ENCODE measurements at regions not wholly inside any gene's neighbourhood (a gene's known extent, or its start where the extent isn't known, plus 50 kb on each side); places are given as distances from the start of the nearest gene placed in this dataset.

GRCh38 chr6:25192590-25193459 is 86.3 kb upstream of the CARMIL1 start:
- no peaks in the 10 kb centered on the region for H3K36me3 Mint-ChIP-seq (ENCODE audit: low read depth)
- H3K27ac Mint-ChIP-seq (ENCODE audit: unreplicated experiment), result no peak overlapping the region
- H3K4me1 Mint-ChIP-seq, result peaks cover 7% of the 10 kb centered on the region
- TF ChIP-seq, protein P1, sequence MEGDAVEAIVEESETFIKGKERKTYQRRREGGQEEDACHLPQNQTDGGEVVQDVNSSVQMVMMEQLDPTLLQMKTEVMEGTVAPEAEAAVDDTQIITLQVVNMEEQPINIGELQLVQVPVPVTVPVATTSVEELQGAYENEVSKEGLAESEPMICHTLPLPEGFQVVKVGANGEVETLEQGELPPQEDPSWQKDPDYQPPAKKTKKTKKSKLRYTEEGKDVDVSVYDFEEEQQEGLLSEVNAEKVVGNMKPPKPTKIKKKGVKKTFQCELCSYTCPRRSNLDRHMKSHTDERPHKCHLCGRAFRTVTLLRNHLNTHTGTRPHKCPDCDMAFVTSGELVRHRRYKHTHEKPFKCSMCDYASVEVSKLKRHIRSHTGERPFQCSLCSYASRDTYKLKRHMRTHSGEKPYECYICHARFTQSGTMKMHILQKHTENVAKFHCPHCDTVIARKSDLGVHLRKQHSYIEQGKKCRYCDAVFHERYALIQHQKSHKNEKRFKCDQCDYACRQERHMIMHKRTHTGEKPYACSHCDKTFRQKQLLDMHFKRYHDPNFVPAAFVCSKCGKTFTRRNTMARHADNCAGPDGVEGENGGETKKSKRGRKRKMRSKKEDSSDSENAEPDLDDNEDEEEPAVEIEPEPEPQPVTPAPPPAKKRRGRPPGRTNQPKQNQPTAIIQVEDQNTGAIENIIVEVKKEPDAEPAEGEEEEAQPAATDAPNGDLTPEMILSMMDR (conservative IDR thresholded peaks at IDR 0.05), result no peak
- no peaks in the 10 kb centered on the region for H3K27me3 Mint-ChIP-seq (ENCODE audit: low read depth)
- no peak overlapping the region for H3K4me3 Mint-ChIP-seq
- DNase-seq (ENCODE audit: low read depth, low spot score), result no peak
- H3K9me3 Mint-ChIP-seq, result peaks cover 3% of the 10 kb centered on the region

DNA sequence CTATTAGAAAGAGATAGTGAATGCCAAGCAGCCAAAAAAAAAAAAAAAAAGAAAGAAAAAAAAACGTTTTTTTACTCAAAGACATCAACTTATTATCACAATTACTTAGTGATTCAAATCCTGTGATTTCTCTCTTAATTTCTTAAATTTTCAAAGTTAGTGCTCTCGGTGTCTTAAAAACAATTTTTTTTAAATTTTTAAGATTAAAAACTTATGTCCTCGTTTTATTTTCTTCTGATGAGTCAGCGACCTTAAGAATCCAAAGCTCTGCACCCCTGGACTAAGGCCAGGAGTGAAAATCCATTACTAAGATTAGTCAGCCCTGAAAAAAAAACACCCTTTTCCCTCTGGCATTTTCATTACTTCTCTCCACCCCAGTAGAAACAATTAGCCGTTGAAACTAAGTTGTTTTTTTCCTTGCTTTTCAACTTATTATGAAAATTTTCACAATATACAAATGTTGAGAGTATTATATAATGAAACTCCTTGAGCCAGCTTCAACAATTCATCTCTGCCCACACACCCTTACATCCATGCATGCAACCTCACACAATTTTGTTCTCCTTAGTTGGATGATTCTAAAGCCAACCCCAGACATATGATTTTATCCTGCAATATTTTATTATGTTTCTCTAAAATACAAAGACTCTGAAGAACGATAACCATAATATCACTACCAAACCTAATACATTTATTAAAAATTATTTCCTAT is 85.6 kb upstream of the CARMIL1 start:
- Mint-ChIP-seq H3K4me3 (no peak overlapping the region), H3K27ac (ENCODE audit: unreplicated experiment) (no peak overlapping the region), H3K36me3 (ENCODE audit: low read depth) (no peaks in the 10 kb centered on the region), H3K4me1 (peaks cover 7% of the 10 kb centered on the region), H3K27me3 (ENCODE audit: low read depth) (no peaks in the 10 kb centered on the region), H3K9me3 (peaks cover 3% of the 10 kb centered on the region)
- no peak for DNase-seq (ENCODE audit: low read depth, low spot score)
- TF ChIP-seq, protein P1 (conservative IDR thresholded peaks at IDR 0.05), result no peak

GRCh38 chr6:25194172-25194678 is 84.9 kb upstream of the CARMIL1 start:
- peaks cover 7% of the 10 kb centered on the region for H3K4me1 Mint-ChIP-seq
- no peaks in the 10 kb centered on the region for H3K27me3 Mint-ChIP-seq (ENCODE audit: low read depth)
- H3K9me3 Mint-ChIP-seq, result peaks cover 3% of the 10 kb centered on the region
- no peak overlapping the region for H3K4me3 Mint-ChIP-seq
- H3K27ac Mint-ChIP-seq (ENCODE audit: unreplicated experiment), result no peak overlapping the region
- H3K36me3 Mint-ChIP-seq (ENCODE audit: low read depth), result no peaks in the 10 kb centered on the region
- no peak for DNase-seq (ENCODE audit: low read depth, low spot score)
- TF ChIP-seq, protein P1 (conservative IDR thresholded peaks at IDR 0.05), result no peak

DNA sequence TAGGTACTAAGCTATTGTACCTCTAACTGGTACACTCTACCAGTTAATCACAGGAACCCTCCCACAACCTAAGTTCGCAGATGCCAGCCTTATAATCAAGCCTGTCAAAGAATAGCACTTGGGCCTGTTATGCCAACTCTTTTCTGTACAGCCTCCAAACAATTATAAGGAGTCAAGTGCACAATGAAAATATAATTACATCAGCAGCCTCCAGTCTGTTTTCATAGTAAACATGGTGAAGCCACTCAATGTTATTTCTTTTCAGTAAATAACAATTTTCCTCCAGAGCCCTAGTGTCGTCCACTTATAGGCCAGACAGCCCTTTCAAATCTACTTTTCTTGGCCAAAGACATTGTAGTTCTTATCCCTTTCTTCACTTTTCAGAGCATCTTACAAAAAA is 82.7 kb upstream of the CARMIL1 start:
- no peaks in the 10 kb centered on the region for H3K36me3 Mint-ChIP-seq (ENCODE audit: low read depth)
- H3K4me3 Mint-ChIP-seq, result no peak overlapping the region
- no peaks in the 10 kb centered on the region for H3K27me3 Mint-ChIP-seq (ENCODE audit: low read depth)

GRCh38 chr6:25197111-25197510 is 82.1 kb upstream of the CARMIL1 start:
- DNase-seq (ENCODE audit: low read depth, low spot score), result no peak
- no peak overlapping the region for H3K27ac Mint-ChIP-seq (ENCODE audit: unreplicated experiment)
- TF ChIP-seq, protein P1 (conservative IDR thresholded peaks at IDR 0.05), result no peak
- H3K4me3 Mint-ChIP-seq, result no peak overlapping the region
- H3K9me3 Mint-ChIP-seq, result no peaks in the 10 kb centered on the region
- peaks cover 7% of the 10 kb centered on the region for H3K4me1 Mint-ChIP-seq
- H3K27me3 Mint-ChIP-seq (ENCODE audit: low read depth), result no peaks in the 10 kb centered on the region
- no peaks in the 10 kb centered on the region for H3K36me3 Mint-ChIP-seq (ENCODE audit: low read depth)

More for the DNA sequence above, 82.7 kb upstream of the CARMIL1 start:
- Mint-ChIP-seq H3K9me3 (no peaks in the 10 kb centered on the region), H3K27ac (ENCODE audit: unreplicated experiment) (no peak overlapping the region), H3K4me1 (peaks cover 7% of the 10 kb centered on the region)
- DNase-seq (ENCODE audit: low read depth, low spot score), result no peak
- TF ChIP-seq, protein P1 (conservative IDR thresholded peaks at IDR 0.05), result no peak

Measured in neural crest cell (in vitro differentiated cells).